ENCODE measurements at regions not wholly inside any gene's neighbourhood (a gene's known extent, or its start where the extent isn't known, plus 50 kb on each side); places are given as distances from the start of the nearest gene placed in this dataset.

- intact Hi-C loops (cut with micrococcal nuclease), result no loop called here
Measured at GRCh38 chr6:147856687-147857086, 348.2 kb downstream of the SAMD5 start.

GRCh38 chr6:147858421-147858820 lies 349.9 kb downstream of the SAMD5 start:
- intact Hi-C loops (cut with micrococcal nuclease), result no loop called here

GRCh38 chr6:147859071-147859470 lies 350.6 kb downstream of the SAMD5 start:
- intact Hi-C loops (cut with micrococcal nuclease), result no loop called here

- intact Hi-C loops (cut with micrococcal nuclease), result no loop called here
Measured at GRCh38 chr6:147861696-147862095, 353.2 kb downstream of the SAMD5 start.

DNA sequence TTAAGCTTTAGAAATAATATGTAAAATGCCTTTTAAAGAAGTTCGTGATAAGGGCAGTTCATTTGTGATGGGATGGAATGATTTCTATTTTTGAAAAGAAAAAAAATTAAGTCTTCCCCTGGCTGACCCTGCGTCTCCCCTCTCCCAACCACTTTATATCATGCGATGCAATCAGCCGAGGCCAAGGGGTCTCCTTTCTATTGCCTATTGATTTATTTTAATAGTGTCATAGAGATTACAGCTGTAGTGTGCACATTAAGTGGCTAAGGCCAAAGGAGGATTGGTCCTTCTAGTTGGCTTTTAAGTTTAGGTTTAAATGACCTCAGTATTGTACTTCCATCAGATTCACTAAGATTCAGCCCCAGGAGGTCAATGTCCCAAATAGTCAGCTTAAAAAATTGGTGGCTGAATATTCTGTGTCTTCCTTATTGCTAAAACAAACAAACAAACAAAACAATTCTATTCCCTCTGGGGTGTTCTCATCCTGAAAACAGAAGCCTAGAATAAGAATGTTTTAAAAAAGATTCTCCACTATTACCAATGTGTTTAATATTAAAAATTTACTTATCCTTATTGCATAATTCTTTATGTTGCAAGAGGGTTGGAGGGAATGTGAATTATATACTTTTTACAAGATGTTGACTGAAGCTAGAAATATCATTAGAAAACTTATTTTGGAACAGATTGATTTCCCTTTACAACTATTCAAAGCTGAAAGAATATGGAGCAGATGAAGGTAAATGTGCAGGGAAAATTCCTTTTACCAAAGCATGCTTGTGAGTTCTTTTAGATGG lies 359.1 kb downstream of the SAMD5 start:
- intact Hi-C loops (cut with micrococcal nuclease), result no loop called here

DNA sequence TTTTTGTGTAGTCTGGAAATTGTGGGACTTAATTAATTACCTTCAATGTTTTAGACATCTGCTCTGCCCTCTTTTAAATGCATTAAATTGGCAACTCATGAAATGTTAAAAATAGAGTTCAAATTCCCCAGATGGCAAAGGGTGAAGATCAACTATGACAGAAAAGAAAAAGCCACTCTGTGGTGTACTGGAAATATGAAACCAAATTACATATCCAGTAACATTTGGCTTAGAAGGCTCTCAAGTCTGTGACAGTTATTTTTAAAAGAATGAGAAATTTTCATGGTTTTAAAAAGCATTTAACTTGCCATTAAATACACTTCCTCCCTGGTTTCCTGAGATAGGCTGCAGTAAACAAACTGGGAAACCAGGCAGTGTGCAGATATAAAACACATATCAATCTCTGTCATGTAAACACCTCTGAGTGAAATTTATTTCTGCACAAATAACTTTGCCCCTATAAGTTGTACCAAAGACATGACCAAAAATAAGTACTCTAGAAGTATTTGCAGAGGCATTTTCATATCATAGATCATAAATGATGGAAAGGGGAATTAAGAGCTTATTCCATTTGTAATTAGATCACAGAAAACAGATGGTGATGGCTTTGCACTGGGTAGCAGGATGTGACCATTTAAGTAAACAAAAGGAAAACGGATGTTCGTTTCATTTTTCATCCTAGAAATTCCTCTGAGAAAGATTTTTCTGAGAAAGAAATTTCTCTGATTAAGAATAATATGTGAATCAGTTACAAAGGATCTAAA lies 360.1 kb downstream of the SAMD5 start:
- intact Hi-C loops (cut with micrococcal nuclease), result no loop called here

GRCh38 chr6:147869201-147869600 lies 360.7 kb downstream of the SAMD5 start:
- intact Hi-C loops (cut with micrococcal nuclease), result no loop called here

GRCh38 chr6:147869869-147870268 lies 361.4 kb downstream of the SAMD5 start:
- intact Hi-C loops (cut with micrococcal nuclease), result no loop called here

GRCh38 chr6:147870506-147871110 lies 362.1 kb downstream of the SAMD5 start:
- intact Hi-C loops (cut with micrococcal nuclease), result no loop called here

- intact Hi-C loops (cut with micrococcal nuclease), result no loop called here
Measured at GRCh38 chr6:147872002-147872401, 363.5 kb downstream of the SAMD5 start.

DNA sequence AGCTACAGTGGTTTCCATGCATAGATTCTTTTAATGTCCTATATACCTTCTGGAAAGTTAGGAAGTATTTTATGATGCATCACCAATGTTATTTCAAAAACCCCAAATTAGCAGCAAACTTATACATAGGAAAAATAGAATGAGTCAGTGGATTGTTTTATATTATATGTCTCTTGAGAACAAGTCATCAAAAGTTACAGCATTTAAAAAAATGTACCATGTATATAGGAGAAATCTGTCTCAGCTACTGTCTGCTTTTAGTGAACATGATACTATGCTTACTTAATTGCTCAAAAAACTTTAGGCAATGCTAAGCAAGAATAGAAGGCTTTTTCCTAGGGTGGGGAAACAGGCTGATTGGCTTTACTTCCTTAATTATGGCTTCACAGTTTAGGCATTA lies 365.3 kb downstream of the SAMD5 start:
- intact Hi-C loops (cut with micrococcal nuclease), result no loop called here

DNA sequence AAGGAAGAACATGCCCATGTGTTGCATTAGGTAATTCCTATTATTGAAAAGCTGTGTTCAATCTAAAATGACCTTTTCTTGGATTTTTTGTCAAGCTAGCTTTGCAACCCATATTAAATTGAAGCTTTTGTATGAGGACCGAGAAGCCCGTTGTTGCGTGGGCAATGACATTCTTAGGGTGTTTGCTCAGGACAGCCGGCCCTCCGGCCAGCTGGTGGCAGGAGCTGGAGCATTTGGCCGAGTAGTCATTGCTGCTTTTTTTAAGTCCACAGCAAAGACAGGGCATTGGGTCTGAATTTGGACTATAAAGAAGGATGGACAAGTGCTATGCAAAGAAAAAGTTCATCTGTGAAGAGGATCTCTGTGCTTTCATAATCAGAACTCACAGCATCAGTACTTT lies 365.8 kb downstream of the SAMD5 start:
- intact Hi-C loops (cut with micrococcal nuclease), result no loop called here

- intact Hi-C loops (cut with micrococcal nuclease), result no loop called here
Measured at GRCh38 chr6:147879031-147879580, 370.6 kb downstream of the SAMD5 start.

GRCh38 chr6:147881432-147881831 lies 372.9 kb downstream of the SAMD5 start:
- intact Hi-C loops (cut with micrococcal nuclease), result no loop called here

DNA sequence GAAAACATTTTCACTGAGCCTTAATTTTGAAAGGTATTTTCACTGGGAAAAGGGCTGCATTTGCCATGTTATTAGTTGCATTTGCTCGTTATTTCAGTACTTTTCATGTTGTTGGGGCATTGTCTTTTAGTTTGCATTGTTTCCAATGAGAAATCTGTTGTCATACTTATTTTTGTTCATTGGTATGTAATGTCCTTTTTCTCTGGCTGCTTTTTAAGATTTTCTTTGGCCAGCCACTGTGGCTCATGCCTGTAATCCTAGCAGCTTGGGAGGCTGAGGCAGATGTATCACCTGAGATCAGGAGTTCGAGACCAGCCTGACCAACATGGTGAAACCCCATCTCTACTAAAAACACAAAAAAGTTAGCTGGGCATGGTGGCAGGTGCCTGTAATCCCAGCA lies 379.9 kb downstream of the SAMD5 start:
- intact Hi-C loops (cut with micrococcal nuclease), result no loop called here

DNA sequence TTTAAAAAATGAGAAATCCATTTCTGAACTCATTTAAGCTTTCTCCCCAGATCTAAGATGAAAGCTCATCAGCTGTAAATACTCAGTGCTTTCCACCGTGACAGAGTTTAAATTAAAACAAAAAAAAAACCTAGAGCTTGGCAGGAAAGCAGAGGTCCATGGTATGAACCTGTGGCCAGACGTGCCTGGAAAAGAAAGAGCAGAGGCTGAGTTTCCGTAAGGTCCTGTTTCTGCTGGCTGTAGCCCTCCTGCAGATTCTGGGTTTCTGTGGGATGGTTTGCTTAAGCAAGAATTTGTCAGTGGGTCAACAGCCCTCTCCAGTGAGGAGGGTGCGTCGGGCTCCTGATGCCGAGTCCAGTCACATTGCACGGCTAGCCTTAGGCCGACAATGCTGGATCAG lies 383.2 kb downstream of the SAMD5 start:
- intact Hi-C loops (cut with micrococcal nuclease), result no loop called here

DNA sequence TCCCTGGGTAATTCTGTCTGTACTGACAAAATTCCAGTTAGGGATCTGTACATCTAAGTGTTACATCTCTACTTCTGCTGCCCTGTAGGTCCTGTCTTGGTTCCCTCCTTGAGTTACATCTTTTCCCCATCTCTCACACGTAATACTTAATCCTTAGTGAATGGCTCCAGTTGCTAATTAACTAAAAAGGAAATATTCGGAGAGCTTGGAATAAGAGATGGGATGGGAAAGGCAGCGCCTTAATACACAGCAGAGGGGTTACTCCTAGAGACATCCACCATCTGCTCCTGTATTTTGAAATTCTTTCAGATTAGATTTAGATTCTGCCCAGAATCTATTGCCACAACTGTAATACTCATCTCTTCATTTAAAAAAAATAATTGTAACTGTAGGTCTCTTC lies 384.0 kb downstream of the SAMD5 start:
- intact Hi-C loops (cut with micrococcal nuclease), result no loop called here

DNA sequence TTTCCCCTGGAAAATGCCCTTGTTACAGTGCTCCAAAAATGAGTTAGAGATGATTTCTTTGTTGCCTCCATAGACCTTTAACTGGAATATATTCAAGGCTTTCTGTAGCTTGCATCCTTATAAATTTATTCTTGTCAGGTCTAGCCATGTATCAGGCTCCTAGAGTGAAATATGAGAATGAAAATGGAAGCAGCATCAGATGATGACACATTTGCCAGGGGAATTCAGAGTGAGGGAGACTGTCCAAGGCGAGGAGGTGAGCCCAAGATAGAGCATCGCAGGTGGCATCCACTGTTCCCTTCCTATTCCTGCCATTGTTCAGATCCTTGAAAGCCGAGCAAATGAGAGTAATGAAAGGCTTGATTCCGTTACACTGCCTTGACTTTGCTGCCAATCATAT lies 386.8 kb downstream of the SAMD5 start:
- intact Hi-C loops (cut with micrococcal nuclease), result no loop called here

DNA sequence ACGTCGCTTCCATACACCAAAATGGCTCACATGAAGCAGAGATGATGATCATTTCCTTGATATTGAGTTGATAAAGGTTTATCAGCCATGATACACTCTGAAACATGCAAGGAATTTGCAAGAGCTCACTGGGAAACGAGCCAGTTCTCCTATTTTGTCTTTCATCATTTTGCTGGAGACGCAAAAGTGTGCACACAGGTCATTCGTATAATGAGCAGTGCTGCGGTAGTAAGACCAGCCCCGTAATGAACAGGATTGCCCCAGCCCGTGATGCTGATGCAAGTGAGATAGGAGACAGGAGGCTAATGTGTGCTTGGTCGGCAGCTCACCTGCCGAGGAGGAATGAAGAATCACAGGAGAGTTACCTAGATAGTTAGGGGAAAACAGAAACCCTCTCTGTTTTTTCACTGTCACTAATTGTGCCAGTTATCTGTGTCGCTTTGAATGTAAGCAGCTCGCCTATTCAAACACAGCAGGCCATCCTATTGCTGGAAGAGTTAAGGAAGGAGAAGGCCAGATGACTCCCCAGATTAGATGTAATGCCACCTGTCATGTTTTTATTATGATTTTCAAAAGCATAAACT lies 391.8 kb downstream of the SAMD5 start:
- intact Hi-C loops (cut with micrococcal nuclease), result no loop called here

- intact Hi-C loops (cut with micrococcal nuclease), result no loop called here
Measured at GRCh38 chr6:147903321-147903720, 394.8 kb downstream of the SAMD5 start.

GRCh38 chr6:147903931-147904330 lies 395.4 kb downstream of the SAMD5 start:
- intact Hi-C loops (cut with micrococcal nuclease), result no loop called here

- intact Hi-C loops (cut with micrococcal nuclease), result no loop called here
Measured at GRCh38 chr6:147904416-147904815, 395.9 kb downstream of the SAMD5 start.
